Activated CD8-positive, alpha-beta memory T cell treated with anti-CD3 and anti-CD28 coated beads for 1 hour (primary cell): ENCODE measurements at regions not wholly inside any gene's neighbourhood (a gene's known extent, or its start where the extent isn't known, plus 50 kb on each side); places are given as distances from the start of the nearest gene placed in this dataset.

ENCODE experiments used
- DNase-seq, 2 donors: peaks; one replicate each; pipeline ENCODE4 v3.0.0-alpha.2; 2020; ENCODE audit warnings: low read depth in 1 of 2; ENCODE audit errors: extremely low read depth in 1 of 2

DNA sequence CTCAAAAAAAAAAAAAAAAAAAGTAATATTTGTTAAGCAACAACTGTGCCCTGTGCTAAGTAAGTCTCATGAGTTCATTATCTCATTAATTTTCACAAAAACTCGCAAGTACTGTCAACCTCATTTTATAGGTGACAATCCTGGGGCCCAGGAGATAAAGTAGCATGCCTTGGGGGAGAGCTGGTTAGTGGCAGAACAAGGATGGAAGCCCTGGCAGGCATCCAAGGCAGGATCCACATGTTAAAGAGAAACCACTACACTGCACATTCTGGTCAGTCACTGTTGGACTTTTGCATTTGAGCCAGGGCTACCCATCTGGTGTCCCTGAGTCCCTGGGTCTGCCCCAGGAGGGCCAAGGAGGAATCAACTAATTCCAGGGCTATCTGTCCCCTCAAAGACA, 54.6 kb downstream of the ZFP36L2 start:
- DNase-seq, result no peak

DNA sequence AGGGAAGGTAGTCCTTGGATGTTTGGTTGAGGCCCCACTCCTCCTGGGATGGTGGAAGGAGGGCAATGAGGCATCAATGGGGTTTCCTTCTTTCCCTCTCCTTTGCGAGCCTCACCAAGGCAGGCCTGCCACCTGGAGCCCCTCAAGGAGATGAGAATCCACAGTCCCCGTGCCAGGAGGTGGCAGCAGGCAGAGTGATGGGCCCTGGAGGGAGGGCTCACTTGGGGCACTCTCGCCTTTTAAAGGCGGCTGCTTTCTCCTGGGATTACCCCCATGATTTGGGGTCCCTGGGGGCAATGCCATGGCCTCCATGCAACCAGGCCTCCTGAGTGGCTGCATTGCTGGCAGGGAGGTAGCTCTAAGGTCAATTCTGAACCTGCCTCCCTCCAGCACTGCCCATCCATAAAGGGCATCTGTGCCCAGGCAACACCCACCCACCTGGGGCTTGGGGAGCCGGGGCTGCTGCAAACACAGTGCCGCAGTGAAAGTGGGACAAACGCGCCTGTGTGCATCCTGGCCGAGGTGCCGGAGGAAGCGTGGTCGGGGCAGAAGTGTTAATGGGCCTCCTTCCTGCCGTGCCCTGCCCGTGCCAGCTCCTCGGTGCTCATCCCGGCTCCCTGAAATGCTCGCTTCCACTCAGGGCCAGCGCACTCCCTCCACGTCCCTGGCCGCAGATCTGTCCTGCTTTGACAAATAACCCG, 55.9 kb downstream of the ZFP36L2 start:
- DNase-seq, result no peak

DNA sequence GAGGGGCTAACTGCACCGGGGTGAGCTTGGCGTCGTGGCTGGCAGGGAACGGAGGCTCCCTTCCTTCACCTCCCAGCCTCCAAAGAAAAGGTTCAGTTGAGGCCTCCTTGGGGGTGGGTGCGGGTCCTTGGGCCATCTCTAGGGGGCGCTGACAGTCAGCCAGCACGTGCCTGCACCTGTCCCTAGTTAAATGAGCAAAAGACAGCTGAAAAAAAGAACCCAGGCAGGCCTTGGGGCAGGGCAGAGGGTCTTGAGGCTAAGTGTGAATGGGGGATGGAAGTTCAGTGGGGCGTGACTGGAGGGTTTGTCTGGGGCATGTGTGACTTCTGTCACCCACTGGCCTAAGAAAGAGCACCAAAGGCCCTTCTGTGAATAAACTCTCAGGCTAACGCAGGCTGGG, 56.4 kb downstream of the ZFP36L2 start:
- DNase-seq, result peak in 1 of 2 donors; percentile 44

DNA sequence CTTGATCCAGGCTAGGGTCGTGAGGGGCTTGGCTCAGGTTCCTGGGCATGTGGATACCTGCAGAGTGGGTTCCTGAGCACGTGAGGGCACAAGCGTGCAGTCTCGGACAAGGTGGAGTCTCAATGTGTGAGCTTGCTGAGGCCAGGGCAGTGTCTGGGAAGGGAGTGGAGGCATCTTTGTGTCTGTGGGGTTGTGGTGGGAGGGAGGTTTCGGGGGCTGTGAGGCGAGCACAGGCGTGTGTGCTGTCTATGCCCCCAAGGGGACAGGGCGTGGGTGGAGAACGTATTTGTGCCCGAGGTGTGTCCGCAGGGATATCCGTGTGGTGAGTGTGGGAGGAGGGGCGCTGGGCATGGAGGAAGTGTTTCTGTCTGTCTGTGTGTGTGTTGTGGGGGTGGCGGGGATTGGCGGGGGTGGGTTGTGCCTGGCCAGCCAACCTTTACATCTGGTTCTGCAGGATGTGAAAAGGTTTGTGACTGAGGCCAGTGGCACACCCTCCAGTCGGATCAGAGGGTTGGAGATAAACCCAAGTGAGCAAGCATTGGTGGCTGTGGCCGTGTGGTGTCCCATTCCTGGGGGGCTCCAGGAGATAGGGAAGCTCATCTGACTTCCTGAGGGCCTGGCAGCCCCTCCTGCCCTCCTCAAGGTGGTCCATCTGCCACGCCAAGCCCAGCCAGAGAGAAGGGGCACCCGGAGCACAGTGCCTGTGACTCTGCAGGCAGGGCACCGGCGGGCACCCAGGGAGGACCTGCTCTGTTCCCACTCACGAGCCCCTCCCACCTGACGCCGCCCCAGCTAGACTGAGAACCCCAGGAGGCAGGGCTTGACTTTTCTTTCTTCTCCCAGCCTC, 57.1 kb downstream of the ZFP36L2 start:
- DNase-seq, result no peak

DNA sequence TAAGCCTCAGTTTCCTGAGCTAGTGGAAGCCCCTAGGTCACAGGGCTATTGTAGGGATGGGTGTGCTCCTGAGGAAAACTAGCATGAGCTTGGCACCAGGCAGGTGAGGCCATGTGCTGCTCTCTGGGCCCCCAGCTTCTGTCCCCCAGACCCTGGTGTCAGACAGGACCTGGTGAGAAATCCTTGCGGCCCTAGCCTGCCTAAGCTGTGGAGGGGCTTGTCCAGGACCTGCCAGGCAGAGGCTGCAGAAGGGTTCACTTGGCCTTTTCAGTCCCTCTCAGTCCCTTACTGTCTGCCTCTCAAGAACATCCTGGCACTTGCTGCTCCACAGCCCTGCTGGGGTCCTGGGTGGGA, 58.4 kb downstream of the ZFP36L2 start:
- DNase-seq, result no peak

DNA sequence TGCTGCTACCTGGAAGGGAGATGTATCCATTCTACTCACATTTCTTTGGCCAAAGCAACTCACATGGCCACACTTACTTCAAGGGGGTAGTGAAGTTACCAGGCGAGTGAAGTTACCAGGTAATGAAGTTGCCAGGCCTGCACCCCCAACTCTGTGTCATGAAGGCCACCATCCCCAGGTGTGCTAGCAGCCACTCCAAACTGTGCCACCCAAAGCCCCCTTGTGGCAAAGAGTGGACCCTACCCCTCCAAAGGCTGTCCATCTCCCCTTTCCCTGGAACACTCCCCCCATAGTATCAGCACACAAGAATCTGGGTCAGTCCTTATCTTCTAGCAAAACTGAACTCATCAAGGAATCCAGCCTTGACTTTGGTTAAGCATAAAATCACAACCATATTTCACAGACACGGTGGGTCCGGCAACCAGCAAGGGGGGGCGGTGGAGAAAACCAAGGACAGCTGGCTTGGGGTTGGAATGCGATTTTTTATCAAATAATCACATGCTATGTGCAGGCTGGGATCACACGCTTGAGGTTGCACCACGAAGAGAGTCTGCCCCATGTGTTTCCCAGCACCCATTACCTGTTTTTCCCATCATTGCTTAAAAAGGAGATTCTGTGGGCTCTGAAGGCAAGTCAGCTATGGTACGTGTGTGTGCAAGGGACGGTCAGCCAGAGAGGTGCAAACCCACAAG, 60.9 kb downstream of the ZFP36L2 start:
- DNase-seq, result no peak

DNA sequence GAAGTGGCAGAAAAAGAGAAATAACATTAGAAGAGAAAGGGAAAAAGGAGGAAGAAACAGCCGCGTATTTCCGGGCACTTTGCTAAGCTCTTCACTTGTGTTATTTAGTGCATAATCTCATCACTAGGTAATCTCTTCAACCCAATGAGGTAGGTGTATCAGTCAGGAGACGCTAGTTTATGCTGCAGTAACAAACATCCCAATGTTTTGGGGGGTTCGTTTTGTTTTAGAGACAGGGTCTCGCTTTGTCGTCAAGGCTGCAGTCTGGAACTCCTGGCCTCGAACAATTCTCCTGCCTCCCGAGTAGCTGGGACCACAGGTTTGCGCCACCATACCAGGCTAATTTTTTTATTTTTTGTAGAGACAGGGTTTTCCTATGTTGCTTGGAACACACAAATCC, 61.7 kb downstream of the ZFP36L2 start:
- DNase-seq, result no peak

DNA sequence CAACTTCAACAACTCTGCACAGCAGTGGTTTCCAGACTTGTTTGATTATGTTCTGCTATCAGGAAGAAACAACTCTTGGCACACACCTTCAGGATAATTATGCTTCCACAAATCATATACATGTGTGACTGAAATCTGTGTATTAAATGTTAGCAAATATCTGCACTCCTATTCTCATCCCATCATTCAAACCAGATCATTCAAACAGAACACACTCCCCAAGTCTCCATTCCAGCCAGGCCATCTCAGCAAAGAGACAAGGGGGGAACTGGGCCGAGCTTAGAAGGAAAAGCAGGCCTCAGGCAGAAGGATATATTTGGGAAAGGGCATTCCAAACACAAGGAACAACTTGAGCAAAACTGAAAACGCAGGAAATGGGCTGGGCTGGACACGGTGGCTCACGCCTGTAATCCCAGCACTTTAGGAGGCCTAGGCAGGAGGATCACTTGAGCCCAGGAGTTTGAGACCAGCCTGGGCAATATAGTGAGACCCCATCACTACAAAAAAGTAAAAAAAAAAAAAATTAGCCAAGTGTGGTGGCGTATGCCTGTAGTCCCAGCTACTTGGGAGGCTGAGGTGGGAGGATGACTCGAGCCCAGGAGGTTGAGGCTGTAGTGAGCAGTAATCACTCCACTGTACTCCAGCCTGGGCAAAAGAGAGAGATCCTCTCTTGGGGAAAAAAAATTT, 62.7 kb downstream of the ZFP36L2 start:
- no peak for DNase-seq

DNA sequence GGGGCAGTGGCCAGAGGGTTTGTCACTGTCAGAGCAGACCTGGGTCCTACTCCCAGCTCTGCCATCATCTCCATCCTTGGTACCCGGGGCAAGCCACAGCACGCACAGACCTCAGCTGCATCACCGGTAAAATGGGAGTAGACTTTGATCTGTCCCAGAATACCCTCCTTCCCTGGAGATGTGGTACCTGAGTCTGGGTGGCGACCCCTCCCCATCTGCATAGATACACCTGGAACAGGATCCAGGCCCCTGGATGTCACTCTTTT, 64.0 kb downstream of the ZFP36L2 start:
- DNase-seq, result no peak

DNA sequence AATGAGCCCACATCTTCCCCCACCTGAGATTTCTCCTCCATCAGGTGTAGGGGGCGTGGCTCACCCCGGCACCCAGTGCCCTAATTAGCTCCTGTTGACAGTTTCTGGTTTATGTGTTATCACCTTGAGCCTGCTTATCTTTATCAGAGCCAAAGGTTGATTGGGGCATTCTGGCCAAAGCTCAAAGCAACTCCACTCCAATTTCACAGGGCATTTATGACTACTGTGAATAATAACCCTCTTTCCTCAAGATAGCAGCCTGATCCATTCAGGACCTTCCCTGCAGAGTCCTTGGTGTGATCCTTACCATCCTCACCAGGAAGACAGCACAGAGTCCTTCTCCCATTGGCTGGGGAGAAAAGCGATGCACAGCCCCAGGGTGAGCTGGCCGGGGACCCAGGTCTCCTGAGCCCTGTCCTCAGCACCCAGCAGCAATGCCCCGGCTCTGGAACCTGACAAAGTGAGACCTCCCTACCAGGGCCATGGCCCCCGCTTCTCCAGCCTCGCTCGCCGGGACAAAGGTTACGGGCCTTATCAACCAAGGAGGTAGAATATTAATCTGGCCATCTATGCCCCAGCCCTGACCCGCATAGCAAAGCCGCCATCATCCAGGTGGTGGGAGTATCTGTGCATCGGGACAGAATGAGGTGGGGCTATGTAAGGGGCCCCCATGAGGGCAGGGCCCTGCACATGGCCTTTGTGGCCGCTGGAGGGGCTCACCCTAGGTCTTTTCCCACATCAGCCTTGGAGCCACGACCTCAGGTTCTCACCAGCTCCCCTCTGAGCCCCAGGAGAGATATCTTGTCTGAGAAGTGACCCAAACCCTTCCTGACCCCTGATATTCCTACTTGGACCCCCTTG, 64.5 kb downstream of the ZFP36L2 start:
- no peak for DNase-seq

DNA sequence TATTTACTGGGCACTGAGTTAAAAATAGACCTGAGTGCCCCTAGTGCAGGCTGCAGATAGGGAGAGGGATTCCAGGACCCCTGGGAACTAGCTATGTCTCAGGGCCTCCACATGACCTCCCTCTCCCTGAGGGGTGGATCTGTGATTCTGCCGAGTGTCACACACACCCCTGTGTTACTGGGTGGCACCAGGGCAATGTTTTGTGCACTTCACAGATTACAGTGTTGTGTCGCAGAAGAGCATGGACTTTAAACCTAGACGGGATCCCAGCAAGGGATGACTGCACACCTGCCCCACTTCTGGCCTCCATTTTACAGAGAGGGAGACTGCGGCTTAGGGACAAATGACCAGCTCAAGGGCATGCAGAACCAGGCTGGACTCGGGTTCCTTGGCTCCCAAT, 65.6 kb downstream of the ZFP36L2 start:
- no peak for DNase-seq

DNA sequence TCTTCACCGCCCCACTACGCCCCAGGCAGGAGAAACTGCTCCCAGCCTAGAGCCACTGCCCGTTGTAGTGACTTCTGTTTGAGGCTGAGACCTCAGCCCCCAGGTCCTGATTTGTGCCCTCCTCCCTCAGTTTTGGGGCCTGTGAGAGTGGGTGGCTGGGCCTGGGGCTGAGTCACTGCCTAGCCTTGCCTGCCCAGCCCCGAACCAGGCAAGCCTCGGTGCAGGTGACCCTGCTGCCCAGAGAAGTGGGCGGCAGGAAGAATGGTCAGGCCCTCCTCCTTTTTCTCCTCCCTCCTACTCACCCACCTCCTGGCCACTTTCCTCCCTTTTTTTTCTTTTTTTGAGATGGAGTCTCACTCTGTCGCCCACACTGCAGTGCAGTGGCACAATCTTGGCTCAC, 66.6 kb downstream of the ZFP36L2 start:
- no peak for DNase-seq

DNA sequence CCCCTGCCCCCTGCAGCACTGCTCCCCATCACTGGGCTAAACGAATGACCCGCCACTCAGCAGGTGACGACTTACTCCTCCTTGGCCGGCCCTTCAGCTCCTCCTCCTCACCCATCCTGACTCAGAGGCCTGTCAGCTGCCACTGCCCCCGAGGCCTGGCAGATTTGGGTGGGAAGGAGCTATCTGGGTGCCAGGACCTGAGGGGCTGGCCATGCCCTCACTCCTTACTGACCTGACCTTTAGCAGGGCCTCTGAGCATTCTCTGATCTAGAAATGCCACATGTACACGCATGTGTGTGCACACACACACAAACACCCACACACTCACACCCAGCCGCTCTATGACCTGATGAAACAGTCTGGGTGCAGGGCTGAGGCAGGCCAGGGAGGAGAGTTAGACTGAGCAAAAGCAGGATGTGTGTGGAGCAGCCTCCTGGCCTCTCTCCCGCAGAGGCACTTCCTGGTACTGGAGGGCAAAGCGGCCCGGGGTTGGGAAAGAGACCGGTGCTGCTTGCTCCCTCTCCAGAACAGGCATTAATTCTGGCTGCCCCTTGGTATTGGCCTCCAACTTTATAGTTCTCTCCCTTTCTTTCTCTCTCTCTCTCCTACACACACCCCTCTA, 68.0 kb downstream of the ZFP36L2 start:
- DNase-seq, result no peak

DNA sequence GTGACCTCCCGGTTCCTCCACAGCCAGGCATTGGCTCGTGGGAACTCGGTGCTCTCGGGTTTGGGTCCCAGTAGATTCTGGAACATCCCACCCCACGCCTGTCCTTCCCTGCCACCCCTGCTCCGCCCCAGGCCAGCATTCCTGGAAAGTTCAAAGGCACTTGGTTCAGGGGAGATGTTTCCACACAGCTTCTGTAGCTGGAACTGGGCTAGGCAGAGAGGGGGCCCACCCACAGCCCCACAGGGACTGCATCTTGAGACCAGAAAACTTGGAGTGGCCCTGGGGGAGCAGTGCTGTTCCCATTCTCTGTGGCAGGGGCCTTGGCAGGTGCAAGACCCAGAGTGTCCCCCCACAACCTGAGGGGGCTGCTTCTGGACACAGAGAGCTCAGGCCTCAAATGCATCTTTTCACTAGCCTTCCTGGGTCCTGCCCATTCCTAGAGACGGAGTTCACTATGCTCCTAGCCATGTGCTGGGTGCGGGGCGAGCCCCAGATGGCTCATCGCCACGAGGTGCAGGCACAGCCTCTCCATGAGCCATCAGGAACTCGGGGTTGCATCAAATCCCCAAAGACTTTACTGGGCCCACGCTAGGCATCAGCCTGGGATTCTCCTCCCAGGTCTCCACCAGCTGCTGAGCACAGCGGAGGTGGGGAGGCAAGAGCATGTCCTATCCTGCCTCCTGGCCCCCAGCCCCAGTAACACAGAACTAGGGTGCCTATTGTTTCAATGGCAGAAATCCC, 68.7 kb downstream of the ZFP36L2 start:
- no peak for DNase-seq

DNA sequence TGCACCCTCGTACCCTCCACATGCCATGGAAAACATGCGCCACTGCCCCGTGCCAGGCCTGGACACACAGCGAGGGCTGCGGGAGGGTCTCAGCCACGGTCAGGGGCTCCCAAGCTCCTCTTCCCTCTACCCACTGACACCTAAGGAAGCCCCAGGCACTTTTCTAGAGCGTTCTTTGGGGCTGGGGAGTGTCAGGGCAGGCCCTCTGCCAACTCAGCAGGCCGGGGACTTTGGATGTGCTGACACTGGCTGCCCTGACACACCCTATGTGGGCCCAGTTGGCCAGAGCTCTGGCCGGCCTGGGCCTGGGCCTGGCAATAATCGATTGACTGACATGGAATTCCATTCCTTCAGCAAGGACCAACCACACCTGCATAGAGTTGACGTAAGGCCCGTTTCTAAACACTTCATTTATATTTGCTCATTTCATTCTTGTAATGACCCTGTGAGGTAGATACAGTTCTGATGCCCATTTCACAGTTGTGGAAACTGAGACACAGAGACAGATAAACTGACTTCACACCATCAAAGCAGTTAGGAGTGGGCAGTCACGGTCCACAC, 70.5 kb downstream of the ZFP36L2 start:
- DNase-seq, result no peak

DNA sequence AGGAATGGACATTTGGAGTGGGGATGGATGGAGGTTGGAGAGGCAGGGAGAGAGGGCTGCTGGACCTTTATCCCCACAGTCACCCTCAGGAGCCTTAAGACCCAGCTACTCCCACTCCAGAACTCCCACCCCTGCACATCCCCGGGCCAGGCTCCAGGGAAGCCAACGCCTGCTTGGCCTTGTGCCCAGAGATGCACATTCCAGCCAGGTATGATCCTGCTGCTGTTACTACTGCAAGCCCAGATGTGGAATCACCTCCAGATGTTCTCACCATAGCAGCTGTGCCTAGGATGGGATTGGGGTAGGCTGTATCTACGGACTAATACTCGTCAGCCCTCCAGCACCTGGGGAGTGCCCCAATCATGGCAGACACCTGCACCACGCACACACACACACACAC, 71.7 kb downstream of the ZFP36L2 start:
- DNase-seq, result no peak

DNA sequence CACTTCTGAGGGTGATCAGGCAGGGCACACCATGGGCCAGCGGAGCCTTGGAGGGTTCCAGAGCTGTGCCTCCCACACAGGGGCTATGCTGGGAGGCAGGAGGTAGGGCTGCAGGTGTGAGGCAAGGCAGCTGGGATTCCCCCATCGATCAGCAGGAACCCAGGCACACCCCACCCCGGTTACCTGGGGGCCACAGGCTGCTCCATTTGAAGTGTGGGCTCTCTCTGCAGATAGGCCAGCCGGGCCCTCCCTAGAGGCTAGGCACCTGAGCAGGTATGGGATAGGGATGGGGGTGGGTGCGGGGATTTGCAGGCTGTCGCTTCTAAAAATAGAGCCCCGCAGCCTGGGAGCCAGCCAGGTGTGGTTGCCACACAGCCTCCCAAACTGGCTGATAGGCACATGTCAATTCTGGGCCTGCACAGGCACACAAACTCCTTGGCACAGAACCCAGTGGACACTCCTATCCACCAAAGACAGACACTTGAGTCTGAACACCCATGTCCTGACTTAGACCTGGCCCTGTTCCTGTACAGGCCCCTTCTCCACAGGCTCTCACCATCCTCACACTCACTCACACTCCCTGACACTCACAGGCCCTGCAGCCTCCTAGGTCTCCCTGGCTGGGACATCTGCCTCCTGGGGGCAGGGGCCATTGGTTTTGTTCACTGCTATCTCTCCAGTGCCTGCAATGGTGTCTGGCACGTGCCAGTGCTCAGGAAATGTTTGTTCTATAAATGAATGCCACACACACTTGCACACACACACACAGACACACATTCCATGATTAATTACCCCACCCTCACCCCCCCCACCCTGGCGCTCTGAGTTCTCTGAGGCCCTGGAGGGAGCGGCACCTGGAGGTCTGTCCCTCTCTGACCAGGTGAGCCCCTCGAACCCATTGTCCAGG, 73.4 kb downstream of the ZFP36L2 start:
- no peak for DNase-seq

DNA sequence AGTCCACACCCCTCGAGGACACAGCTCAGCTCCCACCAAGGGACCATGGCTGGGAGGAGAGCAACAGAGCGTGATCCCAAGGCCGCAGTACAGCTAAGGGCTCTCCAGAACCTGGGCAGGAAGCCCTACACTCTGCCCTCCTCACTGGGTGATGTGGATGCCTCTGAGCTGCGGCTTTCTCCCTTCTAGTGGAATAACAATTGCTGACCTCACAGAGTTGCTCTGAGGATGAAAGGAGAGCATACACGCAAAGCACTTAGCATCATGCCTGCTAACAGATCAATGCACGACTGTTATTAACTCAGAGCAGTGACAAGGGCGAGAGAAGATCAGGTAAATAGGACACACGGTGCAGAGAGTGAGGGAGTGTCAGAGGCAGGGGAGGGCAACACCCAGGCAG, 74.2 kb downstream of the ZFP36L2 start:
- DNase-seq, result no peak
